ENCODE measurements at regions not wholly inside any gene's neighbourhood (a gene's known extent, or its start where the extent isn't known, plus 50 kb on each side); places are given as distances from the start of the nearest gene placed in this dataset.
"Not testable (repeated sequence)": the region's sequence is repeated elsewhere in the genome, so short reads cannot be mapped to it uniquely, and the experiment has no call there.

DNA sequence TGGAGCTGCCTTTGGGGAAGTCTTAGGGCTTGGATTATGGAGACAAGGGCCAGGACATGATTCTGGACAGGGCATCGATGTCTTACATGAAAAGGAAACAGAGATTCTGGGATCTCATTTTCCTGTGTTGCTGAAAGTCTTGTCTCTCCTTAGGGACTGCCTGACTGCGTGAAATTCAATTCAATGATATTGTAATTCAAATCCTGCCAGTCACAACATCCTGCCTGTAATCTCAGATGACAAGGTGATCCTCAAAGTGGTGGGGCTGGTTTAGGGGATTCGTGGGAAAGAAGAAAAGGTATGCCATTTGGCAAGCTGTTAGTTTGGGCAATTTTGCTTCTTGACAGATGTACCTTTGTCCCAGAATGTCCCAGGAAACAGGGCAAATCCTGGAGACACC is 129.1 kb downstream of the KBTBD8 start:
- TF ChIP-seq, protein P1, sequence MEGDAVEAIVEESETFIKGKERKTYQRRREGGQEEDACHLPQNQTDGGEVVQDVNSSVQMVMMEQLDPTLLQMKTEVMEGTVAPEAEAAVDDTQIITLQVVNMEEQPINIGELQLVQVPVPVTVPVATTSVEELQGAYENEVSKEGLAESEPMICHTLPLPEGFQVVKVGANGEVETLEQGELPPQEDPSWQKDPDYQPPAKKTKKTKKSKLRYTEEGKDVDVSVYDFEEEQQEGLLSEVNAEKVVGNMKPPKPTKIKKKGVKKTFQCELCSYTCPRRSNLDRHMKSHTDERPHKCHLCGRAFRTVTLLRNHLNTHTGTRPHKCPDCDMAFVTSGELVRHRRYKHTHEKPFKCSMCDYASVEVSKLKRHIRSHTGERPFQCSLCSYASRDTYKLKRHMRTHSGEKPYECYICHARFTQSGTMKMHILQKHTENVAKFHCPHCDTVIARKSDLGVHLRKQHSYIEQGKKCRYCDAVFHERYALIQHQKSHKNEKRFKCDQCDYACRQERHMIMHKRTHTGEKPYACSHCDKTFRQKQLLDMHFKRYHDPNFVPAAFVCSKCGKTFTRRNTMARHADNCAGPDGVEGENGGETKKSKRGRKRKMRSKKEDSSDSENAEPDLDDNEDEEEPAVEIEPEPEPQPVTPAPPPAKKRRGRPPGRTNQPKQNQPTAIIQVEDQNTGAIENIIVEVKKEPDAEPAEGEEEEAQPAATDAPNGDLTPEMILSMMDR (IDR thresholded peaks at IDR 0.05; ENCODE audit: low read depth, low read length) = no peak
- no peak overlapping the region for H3K4me3 ChIP-seq (replicated peaks in 1 of 2; ENCODE audit: low read depth in 2 of 2, low read length in 2 of 2)
- DNase-seq (ENCODE audit: low read depth in 2 of 2) = no peak

DNA sequence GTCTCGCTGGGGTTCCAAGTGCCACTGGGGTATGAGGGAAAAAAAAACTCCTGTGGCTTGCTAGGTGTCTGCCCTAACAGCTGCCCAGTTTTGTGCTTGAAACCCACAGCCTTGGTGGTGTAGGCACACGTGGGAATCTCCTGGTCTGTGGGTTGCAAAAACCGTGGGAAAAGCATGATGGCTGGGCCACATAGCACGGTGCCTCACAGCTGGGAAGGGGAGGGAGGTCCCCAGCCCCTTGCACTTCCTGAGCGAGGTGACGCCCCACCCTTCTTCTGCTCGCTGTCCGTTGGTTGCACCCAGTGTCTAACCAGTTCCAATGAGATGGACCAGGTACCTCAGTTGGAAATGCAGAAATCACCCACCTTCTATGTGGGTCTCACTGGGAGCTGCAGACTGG is 144.3 kb downstream of the KBTBD8 start:
- DNase-seq (ENCODE audit: low read depth in 2 of 2) = no peak
- TF ChIP-seq, protein P1 (IDR thresholded peaks at IDR 0.05; ENCODE audit: low read depth, low read length) = no peak
- H3K4me3 ChIP-seq (replicated peaks in 1 of 2; ENCODE audit: low read depth in 2 of 2, low read length in 2 of 2) = no peak overlapping the region

DNA sequence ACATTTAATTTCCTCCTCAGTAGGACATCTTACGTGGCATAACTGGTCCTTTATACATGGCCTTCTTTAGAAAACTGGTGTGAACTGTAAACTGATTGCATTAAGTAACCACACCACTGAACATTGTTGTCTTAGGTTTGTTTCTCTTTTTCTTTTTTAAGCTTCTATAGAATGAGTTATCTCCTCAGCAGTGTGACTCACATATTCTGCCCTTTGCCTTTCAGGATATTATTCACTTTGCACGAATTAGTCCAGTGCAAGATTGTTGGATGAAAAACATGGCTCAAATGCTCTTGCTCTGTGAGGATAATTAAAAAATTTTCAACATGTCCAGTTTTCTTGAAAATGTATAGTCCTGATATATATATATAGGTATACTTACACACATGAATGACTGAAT is 147.6 kb downstream of the KBTBD8 start:
- DNase-seq (ENCODE audit: low read depth in 2 of 2) = peak in 1 of 2 donors; percentile 1
- no peak overlapping the region for H3K4me3 ChIP-seq (replicated peaks in 1 of 2; ENCODE audit: low read depth in 2 of 2, low read length in 2 of 2)
- TF ChIP-seq, protein P1 (IDR thresholded peaks at IDR 0.05; ENCODE audit: low read depth, low read length) = no peak

DNA sequence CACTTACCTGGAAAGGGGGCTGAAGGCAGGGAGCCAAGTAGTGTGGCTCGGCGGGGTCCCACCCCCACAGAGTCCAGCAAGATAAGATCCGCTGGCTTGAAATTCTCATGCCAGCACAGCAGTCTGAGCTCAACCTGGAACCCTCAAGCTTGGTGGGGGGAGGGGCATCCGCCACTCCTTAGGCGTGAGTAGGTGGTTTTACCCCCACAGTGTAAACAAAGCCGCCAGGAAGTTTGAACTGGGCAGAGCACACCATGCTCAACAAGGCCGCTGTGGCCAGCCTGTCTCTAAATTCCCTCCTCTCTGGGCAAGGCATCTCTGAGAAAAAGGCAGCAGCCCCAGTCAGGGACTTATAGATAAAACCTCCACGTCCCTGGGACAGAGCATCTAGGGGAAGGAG is 156.3 kb downstream of the KBTBD8 start:
- TF ChIP-seq, protein P1 (IDR thresholded peaks at IDR 0.05; ENCODE audit: low read depth, low read length) = no peak
- DNase-seq (ENCODE audit: low read depth in 2 of 2) = no peak
- H3K4me3 ChIP-seq (replicated peaks in 1 of 2; ENCODE audit: low read depth in 2 of 2, low read length in 2 of 2) = no peak overlapping the region

DNA sequence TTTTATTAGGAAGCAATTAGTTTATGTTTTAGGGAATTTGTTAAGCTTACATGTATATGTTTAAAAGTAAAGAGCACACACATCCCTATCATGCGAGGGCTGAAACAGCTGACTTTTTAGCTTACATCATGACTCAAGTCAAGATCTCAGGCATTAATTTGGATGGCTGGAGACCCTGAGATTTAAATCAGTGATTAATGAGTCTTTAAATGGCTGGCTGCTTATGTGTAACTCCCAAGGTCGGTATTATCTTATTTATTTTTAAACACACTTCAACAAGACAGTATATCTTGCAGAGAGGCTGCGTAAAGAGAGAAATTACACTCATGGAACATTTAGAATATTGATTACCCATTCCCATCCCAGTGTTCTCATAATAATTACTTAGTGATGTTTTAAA is 169.4 kb downstream of the KBTBD8 start:
- no peak overlapping the region for H3K4me3 ChIP-seq (replicated peaks in 1 of 2; ENCODE audit: low read depth in 2 of 2, low read length in 2 of 2)
- TF ChIP-seq, protein P1 (IDR thresholded peaks at IDR 0.05; ENCODE audit: low read depth, low read length) = no peak
- DNase-seq (ENCODE audit: low read depth in 2 of 2) = no peak

DNA sequence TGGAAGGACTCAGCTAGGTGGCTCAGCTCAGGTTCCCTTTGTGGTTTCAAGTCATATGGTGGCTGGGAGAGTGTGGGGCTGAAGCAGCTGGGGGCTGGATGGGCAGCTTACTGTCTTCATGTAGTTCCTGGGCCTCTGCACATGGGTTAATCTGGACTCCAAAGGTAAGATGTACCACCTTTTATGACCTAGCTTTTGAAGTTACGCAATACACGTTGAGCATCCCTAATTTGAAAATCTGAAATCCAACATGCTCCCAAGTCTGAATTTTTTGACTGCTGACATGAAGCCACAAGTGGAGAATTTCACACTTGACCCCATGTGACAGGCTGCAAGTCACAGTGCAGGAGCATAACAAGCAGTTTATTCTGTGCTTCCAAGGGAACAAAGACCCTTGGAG is 173.7 kb downstream of the KBTBD8 start:
- TF ChIP-seq, protein P1 (IDR thresholded peaks at IDR 0.05; ENCODE audit: low read depth, low read length) = no peak
- DNase-seq (ENCODE audit: low read depth in 2 of 2) = no peak
- H3K4me3 ChIP-seq (replicated peaks in 1 of 2; ENCODE audit: low read depth in 2 of 2, low read length in 2 of 2) = no peak overlapping the region

DNA sequence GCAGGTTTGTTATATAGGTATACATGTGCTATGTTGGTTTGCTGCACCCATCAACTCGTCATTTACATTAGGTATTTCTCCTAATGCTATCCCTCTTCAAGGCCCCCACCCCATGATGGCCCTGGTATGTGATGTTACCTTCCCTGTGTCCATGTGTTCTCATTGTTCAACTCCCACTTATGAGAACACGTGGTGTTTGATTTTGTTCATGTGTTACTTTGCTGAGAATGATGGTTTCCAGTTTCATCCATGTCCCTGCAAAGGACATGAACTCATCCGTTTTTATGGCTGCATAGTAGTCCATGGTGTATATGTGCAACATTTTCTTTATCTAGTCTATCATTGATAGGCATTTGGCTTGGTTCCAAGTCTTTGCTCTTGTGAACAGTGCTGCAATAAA is 175.0 kb downstream of the KBTBD8 start:
- DNase-seq (ENCODE audit: low read depth in 2 of 2) = not testable (repeated sequence)

More for the DNA sequence above, 175.0 kb downstream of the KBTBD8 start:
- H3K4me3 ChIP-seq (replicated peaks in 1 of 2; ENCODE audit: low read depth in 2 of 2, low read length in 2 of 2) = not testable (repeated sequence)
